IMR-90 (cell line): ENCODE measurements at regions not wholly inside any gene's neighbourhood (a gene's known extent, or its start where the extent isn't known, plus 50 kb on each side); places are given as distances from the start of the nearest gene placed in this dataset.

ENCODE experiments used
- ATAC-seq: fragments of 200-7000 bp; cut with Tn5 transposase; 2 replicates; pipeline ENCODE4 v1.9.1; 2020; ENCODE audit warnings: low read depth, mild to moderate bottlenecking, moderate library complexity
- BruUV-seq: library from RNA; stranded (reverse); fragments of 400-500 nt; replicated peaks from 2 replicates; lab custom pipeline; 2021; lab: Mats Ljungman, UMichigan
- CTCF ChIA-PET: fragments of 300-600 bp; formaldehyde crosslinking; extraction: SDS; loops from one replicate; lab custom pipeline; 2021; ENCODE audit warnings: antibody characterized with exemption; lab: Yijun Ruan, JAX
- POLR2A ChIA-PET: fragments of 300-600 bp; sonication (Branson Sonifier 250); formaldehyde crosslinking; loops from one replicate; lab custom pipeline; 2022; ENCODE audit warnings: antibody characterized with exemption; ENCODE audit not compliant: unreplicated experiment; lab: Charles Lee
- DNase-seq: peaks from one replicate; pipeline ENCODE4 v3.0.0; 2013
- H2AFZ ChIP-seq: replicated peaks from 2 replicates; pipeline ENCODE3; 2013; ENCODE audit warnings: low read length, mild to moderate bottlenecking; ENCODE audit not compliant: poor library complexity
- H2AK5ac ChIP-seq: 2 replicates; pipeline ENCODE4 v1.6.1; 2013; ENCODE audit warnings: low read depth, low read length, inconsistent platforms
- H2AK9ac ChIP-seq: replicated peaks from 2 replicates; pipeline ENCODE3; 2013; ENCODE audit warnings: mild to moderate bottlenecking, low read depth, low read length, moderate library complexity; ENCODE audit not compliant: poor library complexity
- H2BK120ac ChIP-seq: 2 replicates; pipeline ENCODE4 v1.6.1; 2013; ENCODE audit warnings: low read depth, low read length, inconsistent platforms
- H2BK15ac ChIP-seq: 3 replicates; pipeline ENCODE4 v1.6.1; 2013; ENCODE audit warnings: low read depth, low read length, inconsistent platforms
- H2BK20ac ChIP-seq: 2 replicates; pipeline ENCODE4 v1.6.1; 2013; ENCODE audit warnings: low read depth, mild to moderate bottlenecking, inconsistent platforms, low read length, moderate library complexity
- H2BK5ac ChIP-seq: 2 replicates; pipeline ENCODE4 v1.6.1; 2013; ENCODE audit warnings: mild to moderate bottlenecking, low read depth, low read length, inconsistent platforms; ENCODE audit not compliant: poor library complexity, severe bottlenecking
- H3K14ac ChIP-seq: replicated peaks from 2 replicates; pipeline ENCODE4 v1.6.1; 2013; ENCODE audit warnings: low read depth, low read length, inconsistent platforms
- H3K18ac ChIP-seq: 2 replicates; pipeline ENCODE4 v1.6.1; 2013; ENCODE audit warnings: low read depth, low read length, control low read depth
- H3K23ac ChIP-seq: 2 replicates; pipeline ENCODE4 v1.6.1; 2013; ENCODE audit warnings: low read depth, low read length, inconsistent platforms
- H3K27ac ChIP-seq: 2 replicates; pipeline ENCODE4 v1.5.1; 2013; ENCODE audit warnings: mild to moderate bottlenecking, control low read depth, low read length; ENCODE audit not compliant: insufficient read depth
- H3K27me3 ChIP-seq: 2 replicates; pipeline ENCODE4 v1.6.1; 2013; ENCODE audit warnings: low read length; ENCODE audit not compliant: control insufficient read depth, insufficient read depth
- H3K36me3 ChIP-seq: 2 replicates; pipeline ENCODE4 v1.6.1; 2013; ENCODE audit warnings: low read length, mixed read lengths; ENCODE audit not compliant: control insufficient read depth, insufficient read depth
- H3K4ac ChIP-seq: 2 replicates; pipeline ENCODE4 v1.6.1; 2013; ENCODE audit warnings: low read depth, low read length, inconsistent platforms
- H3K4me1 ChIP-seq: 2 replicates; pipeline ENCODE4 v1.6.1; 2013; ENCODE audit warnings: low read length, mixed read lengths; ENCODE audit not compliant: control insufficient read depth, insufficient read depth
- H3K4me2 ChIP-seq: 2 replicates; pipeline ENCODE4 v1.6.1; 2013; ENCODE audit warnings: low read depth, mild to moderate bottlenecking, control low read depth, low read length, moderate library complexity
- H3K4me3 ChIP-seq: 2 replicates; pipeline ENCODE4 v1.5.1; 2013; ENCODE audit warnings: low read depth, mild to moderate bottlenecking, control low read depth, low read length, moderate library complexity; ENCODE audit not compliant: insufficient read depth
- H3K56ac ChIP-seq: 2 replicates; pipeline ENCODE4 v1.6.1; 2013; ENCODE audit warnings: low read length, inconsistent platforms; ENCODE audit not compliant: insufficient read depth; ENCODE audit errors: extremely low read depth
- H3K79me1 ChIP-seq, 2 experiments: 2 replicates each; pipeline ENCODE4 v1.6.1; 2013; ENCODE audit warnings: low read length in 2 of 2, inconsistent platforms in 1 of 2, low read depth in 1 of 2
- H3K9ac ChIP-seq: 2 replicates; pipeline ENCODE4 v1.6.1; 2013; ENCODE audit warnings: low read depth, low read length, control low read depth
- H3K9me1 ChIP-seq: 2 replicates; pipeline ENCODE4 v1.6.1; 2013; ENCODE audit warnings: low read length, inconsistent platforms; ENCODE audit not compliant: insufficient read depth
- H3K9me3 ChIP-seq: 2 replicates; pipeline ENCODE4 v1.6.1; 2013; ENCODE audit warnings: low read length; ENCODE audit not compliant: control insufficient read depth, insufficient read depth
- H4K20me1 ChIP-seq: 2 replicates; pipeline ENCODE4 v1.6.1; 2013; ENCODE audit warnings: low read length, inconsistent platforms; ENCODE audit not compliant: insufficient read depth
- H4K5ac ChIP-seq: 2 replicates; pipeline ENCODE4 v1.6.1; 2013; ENCODE audit warnings: mild to moderate bottlenecking, low read depth, low read length, control low read depth
- H4K8ac ChIP-seq, 2 experiments: 2 replicates each; pipeline ENCODE4 v1.6.1; 2013; ENCODE audit warnings: low read depth in 2 of 2, low read length in 2 of 2, control low read depth in 1 of 2, inconsistent platforms in 1 of 2
- H4K91ac ChIP-seq: 2 replicates; pipeline ENCODE4 v1.6.1; 2013; ENCODE audit warnings: low read depth, low read length, inconsistent platforms; ENCODE audit not compliant: insufficient read depth
- BHLHE40 ChIP-seq: fragments of 150-350 bp; IDR thresholded peaks from 2 replicates; pipeline ENCODE4 v1.6.1; 2016; ENCODE audit warnings: mild to moderate bottlenecking, low read depth, low read length
- CEBPB ChIP-seq: IDR thresholded peaks from 2 replicates; pipeline ENCODE4 v1.6.1; 2012; ENCODE audit warnings: low read depth, low read length, improper control_type of control experiment
- CHD1 ChIP-seq: IDR thresholded peaks from 2 replicates; pipeline ENCODE4 v1.6.1; 2012; ENCODE audit warnings: low read depth, low read length, improper control_type of control experiment
- whole genome bisulfite sequencing, 2 experiments: methylation state at CpG; one replicate each; pipeline versions ENCODE4 v1.1.5 to v1.1.7; 2013; ENCODE audit warnings: missing lambda C conversion rate in 2 of 2; ENCODE audit not compliant: insufficient read length in 1 of 2; ENCODE audit errors: extremely low coverage in 2 of 2; 5-methylcytosine and 5-hydroxymethylcytosine counted together
- dilution Hi-C: fragments of 300-500 bp; cut with HindIII; formaldehyde crosslinking; loops from one replicate; pipeline ENCODE4 v1.14.3; 2018; ENCODE audit warnings: low sequenced_read_pairs; ENCODE audit not compliant: unreplicated experiment
- in situ Hi-C: fragments of 300-500 bp; cut with MboI; formaldehyde crosslinking; loops from 3 replicates; pipeline ENCODE4 v1.14.3; 2019; ENCODE audit warnings: low sequenced_read_pairs, inconsistent platforms, mixed read lengths
- intact Hi-C: fragments of 100-400 bp; cut with micrococcal nuclease; formaldehyde crosslinking; loops from 2 replicates; pipeline ENCODE4 v1.10.0; 2022

DNA sequence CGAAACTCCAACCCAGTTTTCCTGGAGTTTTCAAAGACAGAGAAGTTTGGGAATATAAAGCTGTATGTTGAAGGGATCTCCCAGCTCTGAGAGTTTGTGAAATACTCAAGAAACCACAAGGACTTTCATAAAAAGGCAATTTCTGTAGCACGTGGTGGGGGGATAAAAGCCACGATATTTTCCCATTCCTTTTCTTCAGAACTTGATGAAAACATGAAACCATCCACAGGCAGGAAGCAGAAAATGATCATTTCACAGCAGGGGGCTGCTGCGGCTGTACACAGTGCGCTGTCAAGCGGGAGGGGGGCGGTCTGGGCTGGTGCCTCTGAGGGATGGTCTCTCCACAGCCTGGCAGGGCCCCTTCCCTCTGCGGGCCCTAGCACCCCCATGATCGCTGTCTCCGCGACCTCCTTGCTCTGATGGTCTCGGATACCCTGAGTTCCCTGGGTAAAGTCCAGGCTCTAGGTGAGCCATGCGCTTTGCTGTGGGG lies 423.2 kb downstream of the MN1 start:
- 40% methylated on average over 1 of the region's 13 CpGs; no CpG with 5 or more reads in 1 of the 2 experiments for WGBS, 2 experiments
- no peaks in the 10 kb centered on the region for H3K9me3 ChIP-seq
- no peak overlapping the region for H2AFZ ChIP-seq
- ChIA-PET CTCF (no interaction called here), POLR2A (no interaction called here)
- intact Hi-C loops (no loop called here), in situ Hi-C loops (no loop called here), dilution Hi-C loops (no loop called here)
- H3K36me3 ChIP-seq, result no peaks in the 10 kb centered on the region
- no peak for TF ChIP-seq CEBPB
- no peak for TF ChIP-seq CHD1
- TF ChIP-seq BHLHE40, result no peak
- H4K8ac ChIP-seq, result no peak overlapping the region
- H3K23ac ChIP-seq, result no peak overlapping the region
- no peak overlapping the region for H2AK9ac ChIP-seq
- H3K9ac ChIP-seq, result no peak overlapping the region
- no TSS peak for BruUV-seq
- no peaks in the 10 kb centered on the region for H3K79me1 ChIP-seq
- no peaks in the 10 kb centered on the region for H3K9me1 ChIP-seq
- no peaks in the 10 kb centered on the region for H4K20me1 ChIP-seq
- no peak overlapping the region for H2BK120ac ChIP-seq
- no peak overlapping the region for H3K14ac ChIP-seq
- no peak overlapping the region for H4K91ac ChIP-seq
- no peak overlapping the region for H4K5ac ChIP-seq
- no peak overlapping the region for H2AK5ac ChIP-seq
- no peak overlapping the region for H2BK20ac ChIP-seq
- H3K4ac ChIP-seq, result no peak overlapping the region
- no peak overlapping the region for H3K27ac ChIP-seq
- H3K27me3 ChIP-seq, result peaks cover 49% of the 10 kb centered on the region
- ATAC-seq (no peak), DNase-seq (no peak)
- H2BK5ac ChIP-seq, result no peak overlapping the region
- no peaks in the 10 kb centered on the region for H3K4me1 ChIP-seq
- H3K4me2 ChIP-seq, result no peak overlapping the region
- H3K56ac ChIP-seq, result no peak overlapping the region
- H2BK15ac ChIP-seq, result no peak overlapping the region
- no peak overlapping the region for H3K4me3 ChIP-seq
- H3K18ac ChIP-seq, result no peak overlapping the region
